Hematopoietic multipotent progenitor cell treated with erythropoietin and hydrocortisone succinate and interleukin-3 and kit ligand, for 8 days (in vitro differentiated cells): ENCODE measurements at regions not wholly inside any gene's neighbourhood (a gene's known extent, or its start where the extent isn't known, plus 50 kb on each side); places are given as distances from the start of the nearest gene placed in this dataset.

Experiments used
- DNase-seq: peaks from one replicate; pipeline ENCODE4 v3.0.0-alpha.2; 2015

DNA sequence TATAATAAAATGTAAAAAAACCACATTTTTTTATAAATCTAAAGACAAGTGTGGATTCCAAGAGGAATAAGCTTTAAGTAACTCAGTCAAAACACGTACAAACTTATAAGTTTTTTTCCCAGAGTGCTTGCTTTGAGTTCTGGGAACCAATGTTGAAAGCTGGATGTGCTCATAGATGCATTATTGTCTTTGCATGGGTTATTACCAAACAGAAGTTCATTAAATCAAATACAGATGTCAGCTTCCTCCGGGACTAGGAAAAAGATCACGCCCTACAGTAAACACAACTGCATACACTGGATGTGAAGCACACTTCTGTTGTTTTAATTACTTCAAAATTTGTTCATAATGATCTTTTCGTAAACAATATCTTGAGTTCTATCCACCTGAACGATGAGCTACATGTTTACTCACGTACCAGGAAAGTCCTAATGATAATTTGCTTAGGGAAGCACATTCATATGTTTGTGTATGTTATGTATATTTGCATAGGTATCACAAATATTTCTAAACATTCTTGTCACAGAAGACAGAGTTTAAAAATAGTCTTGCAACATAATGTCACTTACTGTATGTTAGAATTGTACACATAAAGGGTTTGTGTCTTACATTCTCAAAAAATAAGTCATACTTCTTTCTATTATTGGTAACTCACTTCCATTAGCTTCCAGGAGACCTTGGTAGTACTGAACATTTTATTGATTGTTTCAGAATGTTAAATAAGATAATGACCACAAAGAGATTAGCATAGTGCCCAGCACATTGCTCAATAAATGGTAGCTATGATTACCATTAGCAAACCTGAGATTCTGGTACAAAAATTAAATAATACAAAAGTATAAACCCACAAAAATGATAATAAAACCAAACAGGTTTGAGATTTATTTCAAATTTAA lies 427.4 kb downstream of the CETN3 start:
- no peak for DNase-seq

DNA sequence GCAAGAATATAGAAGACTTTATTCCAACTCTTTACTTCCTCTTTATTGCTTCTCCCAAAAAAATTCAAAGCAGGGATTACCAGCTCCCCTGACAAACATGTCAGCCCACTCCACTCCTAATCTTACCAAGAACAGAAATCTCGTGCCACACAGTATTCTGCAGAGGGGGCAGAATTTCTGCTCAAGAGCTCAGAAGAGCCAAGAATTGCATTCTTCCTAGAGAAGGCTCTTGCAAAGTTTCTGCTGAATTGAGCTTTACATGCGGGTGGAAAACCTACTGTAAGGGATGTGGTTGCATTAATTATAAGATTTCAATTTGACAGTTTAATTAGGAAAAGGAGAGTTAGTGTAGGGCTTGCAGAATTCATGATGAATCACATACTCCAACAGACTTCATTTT lies 428.5 kb downstream of the CETN3 start:
- no peak for DNase-seq

- no peak for DNase-seq
Measured at GRCh38 chr5:89973516-89973915, 436.0 kb downstream of the CETN3 start.

DNA sequence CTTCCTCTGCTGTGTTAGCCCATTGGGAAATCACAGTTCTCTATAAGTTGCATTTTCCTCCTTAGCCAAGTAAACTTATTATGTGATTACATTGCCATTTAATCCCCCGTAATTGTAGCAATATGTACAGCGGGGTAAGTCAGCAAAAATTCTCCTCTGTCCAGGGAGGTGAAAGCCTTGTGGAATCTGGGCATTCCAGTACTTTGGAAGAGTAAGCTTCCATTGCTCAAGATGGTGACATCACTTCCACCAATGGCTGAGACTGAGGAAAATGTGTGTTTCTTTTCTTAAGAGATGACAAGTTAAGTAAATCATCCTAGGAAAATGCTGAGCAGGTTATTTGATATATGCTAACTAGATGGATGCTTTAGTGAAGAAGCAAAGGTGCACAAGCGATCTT lies 436.7 kb downstream of the CETN3 start:
- DNase-seq, result no peak

GRCh38 chr5:89968958-89969381 lies 440.6 kb downstream of the CETN3 start:
- no peak for DNase-seq

GRCh38 chr5:89967771-89968444 lies 441.6 kb downstream of the CETN3 start:
- peak; percentile 15 for DNase-seq

DNA sequence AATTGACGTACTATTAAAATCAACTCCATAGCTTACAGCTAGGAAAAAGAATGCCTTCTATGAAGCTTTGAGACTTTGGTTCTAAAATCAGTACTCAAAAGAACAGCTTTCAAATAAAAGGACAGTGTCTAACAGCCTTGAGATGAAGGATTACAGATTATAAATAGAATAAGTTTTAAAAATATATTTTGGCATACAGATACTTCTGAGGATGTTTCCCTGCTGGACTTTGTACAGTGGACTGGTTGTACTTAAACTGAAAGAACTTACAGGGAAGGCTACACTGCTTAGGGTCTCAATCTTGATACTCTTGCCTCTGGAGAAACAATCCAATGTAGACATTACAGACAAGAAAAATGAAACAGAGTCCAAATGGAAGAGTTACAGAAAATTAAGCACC lies 452.7 kb downstream of the CETN3 start:
- DNase-seq, result no peak

DNA sequence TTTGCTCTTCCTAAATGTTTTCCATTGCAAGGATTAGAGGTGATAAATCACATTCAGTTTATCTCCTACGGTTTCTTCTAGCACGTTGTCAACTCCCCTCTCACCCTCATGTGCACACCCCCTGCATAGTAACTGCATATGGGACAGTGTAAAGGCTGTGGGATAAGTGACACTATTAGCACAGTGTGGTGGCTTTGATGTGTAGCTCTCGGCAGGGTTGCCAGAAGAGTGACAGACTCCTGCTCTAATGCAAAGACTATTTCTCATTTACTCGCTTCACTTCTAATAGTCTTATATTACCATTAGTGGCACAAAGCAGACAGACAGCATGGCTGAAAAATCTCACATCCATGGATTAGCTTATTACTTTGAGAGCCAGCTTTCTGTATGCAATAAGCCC lies 454.6 kb downstream of the CETN3 start:
- DNase-seq, result no peak

- DNase-seq, result no peak
Measured at GRCh38 chr5:89951876-89952275, 457.7 kb downstream of the CETN3 start.

GRCh38 chr5:89950234-89950633 lies 459.3 kb downstream of the CETN3 start:
- no peak for DNase-seq

DNA sequence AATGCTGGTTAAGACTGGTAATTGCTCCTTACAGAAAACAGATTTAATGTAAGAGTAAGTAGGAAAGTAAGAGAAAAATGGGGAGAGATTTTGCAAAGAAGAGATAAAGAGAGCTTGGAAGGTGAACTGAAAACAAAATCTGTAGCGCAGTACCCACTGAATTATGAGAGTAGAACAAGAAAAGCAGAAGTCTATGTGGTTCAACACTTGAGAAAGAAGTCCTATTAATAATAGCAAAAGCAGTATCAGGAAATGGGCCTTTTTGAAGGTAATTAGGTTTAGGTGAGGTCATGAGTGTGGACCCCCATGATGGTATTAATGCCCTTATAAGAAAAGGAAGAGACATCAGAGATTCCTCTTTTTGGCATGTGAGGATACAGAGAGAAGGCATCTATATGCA lies 460.6 kb downstream of the CETN3 start:
- DNase-seq, result no peak

DNA sequence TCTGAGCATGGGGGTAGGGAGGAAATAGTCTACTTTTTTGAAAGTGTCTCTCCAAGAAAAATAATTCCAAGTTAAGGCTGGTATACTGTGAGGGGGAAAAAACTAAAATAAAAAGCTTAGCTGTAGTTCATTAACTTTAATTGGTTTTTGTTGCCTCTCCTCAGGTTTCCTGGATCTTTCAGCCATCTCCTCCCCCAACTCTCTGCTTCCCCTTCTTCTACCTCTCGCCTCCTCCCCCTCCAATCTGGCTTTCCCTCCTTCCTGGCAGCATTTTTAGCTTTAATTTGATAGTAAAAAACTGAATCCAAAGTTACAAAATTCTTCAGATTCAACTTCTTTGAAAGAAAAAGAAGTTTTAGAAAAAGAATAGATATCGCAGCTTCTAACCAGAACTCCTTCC lies 462.6 kb downstream of the CETN3 start:
- DNase-seq, result no peak

DNA sequence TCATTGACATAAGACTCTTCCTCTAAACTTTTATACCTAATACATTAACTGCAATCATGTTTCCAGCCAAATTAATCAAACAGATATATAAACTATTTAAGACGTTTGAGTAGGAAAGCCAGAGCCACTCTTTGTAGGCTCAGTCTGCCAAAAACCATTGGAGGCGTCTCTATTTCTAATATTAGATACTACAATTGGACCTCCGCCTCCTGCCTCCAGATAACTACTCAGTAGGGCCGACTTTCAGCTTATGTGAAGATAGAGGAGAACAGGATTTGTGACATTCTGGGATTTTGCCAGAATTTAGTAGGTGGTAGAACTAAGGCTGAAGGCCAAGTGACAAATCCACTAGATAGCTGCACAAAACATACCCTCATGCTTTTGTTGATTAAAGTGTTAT lies 463.0 kb downstream of the CETN3 start:
- no peak for DNase-seq

DNA sequence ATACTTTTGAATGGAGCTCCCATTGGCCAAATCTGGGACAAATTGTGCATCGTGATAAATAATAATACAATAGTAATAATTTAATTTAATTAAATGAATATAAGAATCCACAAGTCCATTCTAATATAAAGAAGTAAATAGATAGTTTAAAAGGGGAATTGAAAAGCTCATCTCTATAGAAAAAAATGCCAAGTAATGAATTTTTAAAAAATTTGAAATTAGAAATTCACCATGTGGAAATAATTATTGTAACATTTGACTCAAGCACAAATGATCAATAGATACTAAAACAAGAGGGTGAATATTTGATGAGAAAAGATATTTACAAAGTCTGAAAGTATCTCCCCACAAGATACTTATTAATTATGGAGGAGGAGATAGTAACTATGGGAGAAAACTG lies 467.4 kb downstream of the CETN3 start:
- no peak for DNase-seq

DNA sequence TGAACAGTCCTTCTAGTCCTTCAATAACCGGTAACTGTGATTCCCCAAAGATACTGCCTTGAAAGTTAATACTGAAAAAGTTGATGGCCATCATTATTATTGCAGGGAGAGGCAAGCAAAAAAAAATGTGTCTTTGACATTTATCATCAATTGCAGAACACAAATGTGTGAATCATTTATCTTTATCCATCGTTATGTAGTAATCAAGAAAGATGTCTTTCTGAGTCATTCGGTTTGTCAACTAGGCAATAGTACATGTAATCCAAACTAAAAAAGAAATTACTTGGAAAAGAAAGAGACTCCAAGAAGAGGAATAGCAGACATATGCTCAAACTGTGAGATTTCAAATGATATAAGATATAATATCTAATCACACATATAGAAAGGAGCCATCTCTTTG lies 473.0 kb downstream of the CETN3 start:
- no peak for DNase-seq

- DNase-seq, result no peak
Measured at GRCh38 chr5:89934069-89934468, 475.5 kb downstream of the CETN3 start.

- DNase-seq, result no peak
Measured at GRCh38 chr5:89932771-89933181, 476.8 kb downstream of the CETN3 start.

DNA sequence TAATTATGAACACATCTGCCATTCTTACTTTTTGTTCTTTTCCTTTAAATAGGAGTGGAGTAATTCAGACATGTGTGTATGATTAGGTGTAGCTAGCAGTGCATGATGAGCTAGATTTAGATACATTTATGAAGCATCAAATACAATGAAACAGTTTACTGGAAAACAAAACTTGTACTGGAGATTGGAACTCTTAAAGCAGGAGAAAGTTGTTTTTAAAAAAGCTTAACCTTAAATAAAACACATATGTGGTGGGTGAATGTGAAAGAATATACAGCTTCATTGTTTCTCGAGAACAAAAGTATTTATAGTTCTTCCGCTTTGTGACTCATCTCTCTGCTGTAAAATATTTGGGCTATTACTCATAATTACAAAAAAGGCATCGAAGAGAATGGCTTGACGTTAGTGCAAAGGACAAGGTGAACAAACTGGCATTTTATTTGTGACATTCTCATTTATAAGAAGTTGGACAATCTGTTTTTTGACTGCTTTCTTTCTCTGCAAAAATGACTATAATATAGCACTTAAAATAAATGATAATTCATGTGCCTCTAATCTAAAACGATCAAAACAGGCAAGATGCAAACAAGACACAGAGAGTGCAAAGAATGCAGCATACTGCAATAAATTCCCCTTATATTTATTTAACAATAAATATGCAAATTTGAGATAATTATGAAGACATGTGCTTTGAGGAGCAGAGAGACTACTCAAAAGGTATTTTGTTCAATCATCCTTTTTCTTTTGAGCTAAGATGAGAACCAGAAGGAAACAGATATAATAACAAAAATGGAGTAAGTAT lies 478.8 kb downstream of the CETN3 start:
- no peak for DNase-seq

- DNase-seq, result no peak
Measured at GRCh38 chr5:89929834-89930233, 479.7 kb downstream of the CETN3 start.

DNA sequence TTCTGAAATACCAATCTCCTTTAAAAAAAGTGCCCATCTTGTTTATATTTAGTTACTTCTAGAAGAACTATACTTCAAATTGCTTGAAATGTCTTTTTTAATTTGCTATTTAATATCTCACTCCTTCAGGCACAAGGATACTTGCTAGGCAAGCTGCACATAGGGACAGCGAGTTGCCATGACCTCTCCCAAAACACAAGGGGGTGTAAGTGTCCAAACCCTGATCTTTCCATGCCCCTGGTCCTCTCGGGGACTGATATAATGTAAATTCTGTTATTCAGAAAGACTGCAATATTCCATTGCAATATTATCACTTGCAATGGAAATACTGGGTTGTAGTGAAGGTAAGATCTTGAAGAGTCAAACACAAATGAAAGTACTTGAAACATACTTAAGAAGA lies 480.4 kb downstream of the CETN3 start:
- no peak for DNase-seq

GRCh38 chr5:89922161-89922560 lies 487.4 kb downstream of the CETN3 start:
- no peak for DNase-seq

DNA sequence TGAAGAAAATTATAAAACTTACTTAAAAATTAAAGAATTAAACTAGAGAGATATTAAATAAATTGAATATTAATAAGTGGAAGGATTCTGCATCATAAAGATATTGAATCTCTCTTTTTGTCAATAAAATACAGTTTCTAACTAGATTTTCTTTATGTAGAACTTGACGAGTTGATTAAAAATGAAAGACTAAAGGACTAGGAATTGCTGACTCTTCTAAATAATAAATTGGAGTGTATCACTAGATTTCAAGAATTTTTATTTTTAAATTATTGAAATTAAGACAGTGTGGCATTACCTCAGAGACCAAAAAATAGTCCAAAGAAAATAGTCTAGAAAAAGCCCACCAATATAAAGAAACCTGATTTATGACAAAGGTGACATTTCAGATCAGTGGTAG lies 492.4 kb downstream of the CETN3 start:
- no peak for DNase-seq

DNA sequence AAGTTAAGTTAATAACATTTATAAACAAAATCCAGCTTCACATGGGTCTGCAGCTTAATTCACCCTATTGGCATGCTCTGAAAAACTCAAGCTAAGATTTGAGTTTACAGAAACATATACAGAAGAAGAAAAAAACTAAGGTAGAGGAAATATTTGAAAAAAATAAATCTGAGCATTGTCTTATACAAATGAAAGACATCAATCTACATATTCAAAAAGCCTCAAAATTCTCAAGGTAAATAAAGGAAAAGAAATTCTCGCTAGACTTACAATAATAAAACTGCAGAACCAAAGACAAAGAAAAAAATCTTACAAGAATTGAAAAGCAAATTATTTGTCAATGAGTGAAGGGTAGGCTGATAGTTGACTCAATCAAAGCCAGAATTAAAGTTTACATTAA lies 493.4 kb downstream of the CETN3 start:
- DNase-seq, result no peak

- DNase-seq, result no peak
Measured at GRCh38 chr5:89908876-89909275, 500.7 kb downstream of the CETN3 start.
